HG03025 (cell line): ENCODE measurements at regions not wholly inside any gene's neighbourhood (a gene's known extent, or its start where the extent isn't known, plus 50 kb on each side); places are given as distances from the start of the nearest gene placed in this dataset.

Source experiments
- ATAC-seq: cut with Tn5 transposase; IDR thresholded peaks from one replicate; pipeline ENCODE4 v1.9.1; 2021; ENCODE audit warnings: mild to moderate bottlenecking, moderate library complexity; ENCODE audit not compliant: unreplicated experiment, low FRiP score

DNA sequence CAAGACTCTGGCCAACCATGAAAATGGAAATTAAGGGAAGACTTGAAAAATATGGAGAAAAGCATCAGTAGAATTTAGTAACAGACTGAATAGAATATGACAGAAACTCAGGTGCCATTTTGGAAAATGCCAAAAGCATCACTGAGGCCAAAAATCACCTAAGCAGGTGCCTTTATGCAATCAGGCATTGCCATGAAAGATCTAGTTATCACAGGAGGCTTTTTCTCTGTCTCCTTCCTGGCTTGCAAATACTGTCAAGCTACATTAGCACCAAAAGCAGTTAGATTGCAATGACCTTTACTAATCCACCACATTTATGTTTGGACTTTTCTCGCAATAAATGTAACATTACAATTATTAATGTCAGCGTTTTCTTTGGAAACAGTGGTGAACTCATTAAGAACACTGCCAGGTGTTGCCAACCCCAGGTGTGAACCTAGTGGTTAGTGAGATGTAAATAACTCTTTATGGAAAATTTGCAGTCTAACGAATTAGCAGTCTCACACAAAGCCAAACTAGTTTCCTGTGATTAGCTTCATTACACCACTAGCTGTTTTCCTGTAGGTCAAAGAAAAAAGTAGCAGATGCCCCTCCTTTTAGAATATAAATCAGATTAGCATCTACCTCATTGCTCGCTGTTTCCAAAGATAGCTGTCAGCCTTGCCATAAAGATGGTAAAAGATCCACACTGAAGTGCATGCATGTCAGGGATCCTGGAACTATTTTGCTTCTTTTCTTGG lies 1568.4 kb upstream of the TENM3 start:
- no peak for ATAC-seq

DNA sequence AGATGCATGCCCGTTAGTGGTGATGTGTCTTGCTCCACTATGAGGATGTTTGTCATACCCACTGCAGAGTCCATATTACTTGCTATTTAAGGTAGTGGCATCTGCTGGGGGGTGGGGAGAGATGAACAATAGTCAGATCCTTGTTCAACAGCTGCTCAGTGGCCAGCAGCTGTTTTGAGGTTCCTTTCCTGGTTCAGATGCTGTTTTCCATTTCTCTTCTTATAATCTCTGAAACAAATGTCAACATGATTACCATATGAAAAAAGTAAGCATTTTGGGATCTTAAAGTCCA lies 1567.9 kb upstream of the TENM3 start:
- no peak for ATAC-seq

DNA sequence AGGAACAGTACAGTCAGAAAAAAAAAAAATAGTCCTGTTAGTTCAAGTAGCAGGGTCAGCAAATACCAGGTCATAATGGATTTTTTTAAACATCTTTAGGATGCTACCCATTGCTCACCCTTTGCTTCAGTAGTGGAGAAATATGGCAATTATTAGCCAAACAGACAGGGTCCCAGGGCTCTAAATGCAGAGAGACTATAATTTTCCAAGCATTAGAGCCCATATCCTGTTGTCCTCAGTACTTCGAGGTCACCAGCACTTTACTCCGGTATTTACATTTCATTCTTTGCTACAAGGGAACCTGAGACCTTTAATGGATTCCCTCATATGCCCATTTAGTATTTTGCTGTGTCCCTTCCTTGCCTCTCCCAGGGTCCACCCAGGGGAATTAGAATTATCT lies 1562.9 kb upstream of the TENM3 start:
- no peak for ATAC-seq

DNA sequence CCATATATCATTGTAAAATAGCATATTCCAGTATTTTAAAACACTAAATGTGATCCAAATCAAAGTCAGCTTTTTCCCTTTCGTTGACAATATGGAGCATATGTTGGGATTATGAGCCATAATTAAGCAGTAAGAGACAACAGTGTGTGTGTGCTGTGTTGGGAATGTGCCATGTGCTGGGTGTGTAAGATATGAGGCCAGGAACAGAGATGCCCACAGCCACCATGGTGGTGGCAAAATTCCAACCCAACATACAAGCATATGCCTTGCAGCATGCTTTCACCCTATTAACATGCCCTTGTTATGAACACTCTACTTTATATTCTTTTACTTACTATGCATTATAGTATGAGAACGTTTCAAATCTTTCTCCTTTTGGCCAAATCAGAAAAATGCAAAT lies 1560.4 kb upstream of the TENM3 start:
- no peak for ATAC-seq

DNA sequence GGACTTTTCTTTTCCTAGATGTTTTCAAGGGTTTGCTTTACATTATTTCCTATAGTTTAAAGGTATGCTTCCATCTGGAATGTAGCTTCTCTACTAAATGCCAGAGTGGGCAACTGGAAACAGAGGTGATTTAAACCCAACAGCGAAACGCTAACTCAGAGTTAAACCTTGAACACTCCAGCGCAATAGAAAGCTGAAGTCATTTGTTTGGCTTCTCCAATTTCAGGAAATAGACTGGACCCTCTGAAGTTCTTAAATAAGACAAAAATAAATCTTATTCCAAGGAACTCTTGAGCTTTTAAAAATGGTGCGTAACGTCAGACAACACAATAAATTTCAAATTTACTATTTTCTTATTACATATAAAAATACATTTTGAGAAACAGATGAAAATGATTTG lies 1560.0 kb upstream of the TENM3 start:
- ATAC-seq = no peak

DNA sequence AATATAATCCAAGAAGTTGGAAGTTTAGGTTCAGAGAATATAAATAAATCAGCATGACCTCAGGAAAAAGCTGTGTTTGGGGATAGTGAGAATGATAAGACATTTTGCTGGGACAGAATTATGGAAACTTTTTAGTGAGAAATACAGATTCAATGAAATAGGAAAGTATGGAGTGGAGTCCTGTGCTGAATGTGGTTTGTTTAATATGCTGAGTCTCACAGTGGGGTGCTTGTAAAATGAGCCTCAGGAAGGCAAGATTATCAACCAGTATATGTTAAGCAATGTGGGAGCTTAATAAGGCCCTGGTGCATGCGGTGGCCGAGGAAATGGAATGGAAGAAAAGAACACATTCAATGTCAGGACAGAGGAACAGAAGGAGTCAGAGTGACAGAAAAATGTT lies 1554.7 kb upstream of the TENM3 start:
- no peak for ATAC-seq

DNA sequence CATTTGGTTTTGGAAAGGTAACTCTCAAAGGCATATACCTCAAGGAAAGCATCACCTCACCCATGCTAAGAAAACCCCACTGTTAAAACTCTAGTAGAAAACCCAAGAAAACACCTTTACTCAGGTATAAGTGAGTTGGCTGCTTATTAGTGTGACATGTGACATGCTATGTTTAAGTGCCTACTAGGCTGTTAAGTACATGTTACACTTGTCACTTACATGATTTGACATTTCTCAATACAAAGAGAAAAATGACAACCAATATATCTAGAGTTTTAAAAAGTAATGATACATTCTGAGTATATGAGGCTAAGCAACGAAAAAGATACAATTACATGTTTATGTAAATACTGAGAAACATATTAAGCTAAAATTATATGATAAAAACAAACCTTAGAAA lies 1548.3 kb upstream of the TENM3 start:
- ATAC-seq = no peak

DNA sequence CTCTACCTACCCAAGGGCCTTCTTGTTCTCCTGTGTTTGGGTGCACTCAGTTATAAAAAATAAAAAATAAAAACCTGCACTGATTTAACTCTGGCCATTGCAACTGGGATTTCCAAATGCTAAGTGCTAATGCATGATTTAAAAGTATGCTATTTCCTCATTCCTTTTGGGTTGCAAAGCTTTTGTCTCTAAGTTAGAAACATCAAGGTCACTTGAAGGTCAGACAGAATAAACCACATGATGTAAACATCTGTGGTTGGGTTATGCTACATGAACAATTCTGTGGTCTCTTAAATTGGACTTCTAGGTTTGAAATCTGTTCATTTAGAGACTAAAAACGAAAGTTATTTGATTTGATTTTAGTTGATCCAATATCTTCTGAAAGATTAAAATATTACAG lies 1547.4 kb upstream of the TENM3 start:
- ATAC-seq = no peak

DNA sequence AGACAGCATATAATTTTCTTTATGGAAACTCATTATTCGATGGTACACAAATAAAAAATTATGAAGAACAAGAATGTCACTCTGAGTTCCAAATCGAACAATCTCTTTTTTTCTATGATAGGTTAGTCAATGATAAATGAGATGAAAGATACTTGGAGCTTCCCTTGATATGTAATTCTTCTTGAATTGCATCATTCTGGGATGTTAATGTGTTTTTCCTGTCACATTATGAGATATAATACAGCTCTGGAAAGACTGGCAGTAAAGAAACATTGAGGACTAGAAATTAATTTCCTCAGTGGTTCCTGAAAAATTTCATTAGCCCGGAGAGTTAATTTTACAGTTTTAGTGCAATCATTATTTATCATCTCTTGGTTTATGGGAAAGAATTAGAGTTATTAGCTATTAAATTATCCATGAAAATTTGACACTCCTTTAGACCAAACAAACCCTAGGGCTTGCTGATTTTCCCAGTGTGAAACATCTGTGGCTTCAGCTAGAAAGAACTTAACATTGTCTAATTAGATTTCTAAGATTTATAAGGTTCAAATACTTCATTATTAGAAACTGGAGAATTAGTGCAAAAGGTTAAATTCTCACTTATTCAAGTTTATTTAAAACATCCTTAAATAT lies 1546.6 kb upstream of the TENM3 start:
- ATAC-seq = no peak

DNA sequence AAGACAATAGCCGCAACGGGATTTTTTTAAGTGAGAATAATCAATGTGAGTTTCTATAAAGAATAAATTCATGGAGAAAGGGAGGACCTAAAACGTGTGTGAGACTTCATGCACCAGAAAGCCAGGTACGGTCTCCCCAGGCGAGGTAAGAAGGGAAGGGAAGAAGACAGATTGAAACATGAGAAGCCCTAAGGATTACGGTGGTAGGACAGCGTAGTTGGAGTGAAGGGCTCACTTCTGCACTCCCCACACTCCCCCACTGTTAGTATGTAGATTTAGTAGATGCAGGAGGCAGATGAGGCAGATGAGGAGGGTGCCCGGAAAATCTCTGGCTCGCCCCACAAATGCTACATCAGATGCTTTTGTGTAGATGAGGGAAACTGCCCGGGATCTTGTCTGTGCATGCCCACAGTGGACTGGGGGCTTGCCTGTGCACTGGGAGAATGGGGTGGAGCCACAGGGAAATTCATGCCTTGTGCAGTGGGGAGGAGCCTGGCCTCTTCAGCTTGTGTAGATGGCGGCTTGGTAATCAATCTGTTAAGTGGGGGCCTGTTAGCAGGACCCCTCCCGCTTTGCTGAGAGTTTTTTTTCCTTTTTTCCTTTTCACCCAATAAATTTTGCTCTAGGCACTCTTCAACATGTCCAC lies 1544.5 kb upstream of the TENM3 start:
- no peak for ATAC-seq

DNA sequence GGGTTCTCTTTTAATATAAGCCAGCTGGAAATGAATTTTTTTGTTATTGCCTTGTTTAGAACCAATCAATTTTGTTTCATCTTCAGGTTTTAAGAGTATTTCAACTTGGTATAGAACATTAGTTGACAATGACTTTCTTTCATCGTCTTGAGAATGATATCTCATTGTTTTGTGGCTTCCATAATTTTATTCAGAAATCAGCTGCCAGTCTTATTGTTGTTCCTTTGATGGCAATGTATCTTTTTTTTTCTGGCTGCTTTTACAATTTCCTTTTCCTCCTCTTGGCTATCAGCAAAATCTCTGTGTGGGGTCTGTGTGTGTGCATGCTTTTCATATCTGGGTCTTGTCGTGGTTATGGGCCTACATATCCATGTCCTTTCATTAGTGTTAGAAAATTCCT lies 1536.4 kb upstream of the TENM3 start:
- no peak for ATAC-seq

DNA sequence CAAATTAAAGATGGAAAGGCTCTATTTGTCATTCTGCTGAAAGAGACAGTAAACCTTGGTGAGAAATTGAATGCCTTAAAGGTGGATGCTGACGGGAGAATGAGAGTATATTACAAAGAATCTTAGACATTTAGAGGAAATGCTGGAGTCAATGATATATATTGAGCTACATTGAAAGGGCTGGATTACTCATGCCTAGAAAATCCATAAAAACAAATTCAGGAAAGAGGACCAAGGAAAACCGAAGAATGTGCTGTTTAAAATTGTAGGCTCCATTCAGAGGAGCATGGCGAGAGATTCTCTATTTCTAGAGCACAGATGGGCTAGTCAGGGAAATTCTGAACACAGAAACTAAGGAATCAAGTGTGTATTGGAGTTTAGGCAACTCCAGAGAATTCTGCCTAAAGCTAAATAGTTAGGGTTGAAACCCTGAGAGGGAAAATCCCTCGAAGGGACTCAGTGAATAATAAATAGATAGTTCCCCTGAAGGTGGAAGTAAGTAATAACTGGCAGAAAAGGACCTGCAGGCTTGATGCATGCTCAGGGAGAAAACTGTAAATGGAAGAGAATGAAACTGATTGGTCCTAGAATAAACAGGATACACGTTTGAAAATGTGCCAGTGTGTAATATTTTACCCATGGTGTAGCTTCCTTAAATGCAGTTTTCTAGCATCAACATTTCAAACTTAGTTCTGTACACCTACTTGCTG lies 1532.4 kb upstream of the TENM3 start:
- no peak for ATAC-seq

DNA sequence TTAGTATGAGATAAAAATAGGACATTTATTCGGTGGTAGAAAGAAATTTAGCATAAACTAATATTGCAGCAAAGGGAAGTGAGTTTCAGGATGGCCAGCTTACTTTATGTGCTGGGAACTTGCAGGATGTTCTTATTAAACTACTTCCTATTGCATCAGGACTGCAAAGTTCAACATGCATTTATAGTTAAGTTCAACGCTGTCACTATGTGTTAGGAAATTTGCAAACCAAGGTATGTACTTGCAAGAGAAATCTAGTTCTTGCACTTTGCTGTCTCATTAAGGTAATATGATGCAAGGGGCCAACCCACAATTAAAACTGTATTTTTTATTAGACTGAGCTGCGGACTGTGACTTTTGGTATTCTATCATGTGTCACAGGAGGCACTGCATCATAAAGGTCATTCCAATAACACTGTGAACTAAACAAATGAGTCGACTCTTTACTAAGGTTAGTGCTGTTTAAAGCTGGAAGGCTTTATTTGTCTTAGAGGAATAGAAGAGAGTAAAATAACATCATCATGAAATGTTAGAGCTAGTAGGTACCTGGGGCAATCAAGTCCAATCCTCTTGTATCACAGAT lies 1525.7 kb upstream of the TENM3 start:
- no peak for ATAC-seq

DNA sequence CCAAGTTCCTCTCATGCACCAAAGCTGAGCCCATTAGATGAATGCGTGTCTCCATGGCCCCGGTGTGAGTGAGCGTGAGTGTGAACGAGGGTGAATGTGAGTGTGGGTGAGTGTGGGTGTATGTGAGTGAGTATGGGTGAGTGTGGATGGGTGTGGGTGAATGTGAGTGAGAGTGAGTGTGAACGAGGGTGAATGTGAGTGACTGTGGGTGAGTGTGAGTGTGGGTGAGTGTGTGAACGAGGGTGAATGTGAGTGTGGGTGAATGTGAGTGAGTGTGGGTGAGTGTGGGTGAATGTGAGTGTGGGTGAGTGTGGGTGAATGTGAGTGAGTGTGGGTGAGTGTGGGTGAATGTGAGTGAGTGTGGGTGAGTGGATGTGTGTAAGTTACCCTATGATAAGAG lies 1521.8 kb upstream of the TENM3 start:
- no peak for ATAC-seq

DNA sequence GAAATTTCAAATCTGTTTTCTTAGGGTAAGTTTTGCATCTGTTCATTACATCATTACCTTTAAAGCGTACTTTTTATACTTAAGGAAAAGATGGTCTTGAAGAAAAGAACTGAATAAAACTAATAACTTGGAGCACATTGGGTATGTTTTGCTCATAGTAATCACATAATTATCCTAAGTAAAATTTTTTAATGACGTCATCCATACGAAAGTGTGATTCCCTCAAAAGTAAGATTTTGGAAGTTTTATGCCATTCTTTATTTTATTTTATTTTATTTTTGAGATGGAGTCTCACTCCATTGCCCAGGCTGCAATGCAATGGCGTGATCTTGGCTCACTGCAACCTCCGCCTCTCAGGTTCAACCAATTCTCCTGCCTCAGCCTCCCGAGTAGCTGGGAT lies 1516.6 kb upstream of the TENM3 start:
- no peak for ATAC-seq

DNA sequence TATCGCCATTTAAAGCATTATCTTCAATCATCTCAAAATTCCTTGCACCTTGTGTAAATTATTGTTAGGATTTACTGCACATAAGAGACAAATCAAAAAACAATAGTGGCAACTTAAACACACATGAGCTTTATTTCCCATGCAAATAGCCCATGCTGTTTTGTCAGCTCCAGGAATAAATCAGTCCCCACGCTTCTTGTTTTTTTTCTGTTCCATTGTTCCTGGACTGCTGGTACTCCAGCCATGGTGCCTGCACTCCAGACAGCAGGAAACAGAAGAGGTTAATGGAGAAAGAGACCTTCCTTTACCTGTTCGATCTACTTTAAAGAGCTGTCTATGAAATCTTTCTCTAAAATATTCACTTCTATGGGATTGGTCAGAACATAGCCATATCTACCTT lies 1515.7 kb upstream of the TENM3 start:
- ATAC-seq = no peak

DNA sequence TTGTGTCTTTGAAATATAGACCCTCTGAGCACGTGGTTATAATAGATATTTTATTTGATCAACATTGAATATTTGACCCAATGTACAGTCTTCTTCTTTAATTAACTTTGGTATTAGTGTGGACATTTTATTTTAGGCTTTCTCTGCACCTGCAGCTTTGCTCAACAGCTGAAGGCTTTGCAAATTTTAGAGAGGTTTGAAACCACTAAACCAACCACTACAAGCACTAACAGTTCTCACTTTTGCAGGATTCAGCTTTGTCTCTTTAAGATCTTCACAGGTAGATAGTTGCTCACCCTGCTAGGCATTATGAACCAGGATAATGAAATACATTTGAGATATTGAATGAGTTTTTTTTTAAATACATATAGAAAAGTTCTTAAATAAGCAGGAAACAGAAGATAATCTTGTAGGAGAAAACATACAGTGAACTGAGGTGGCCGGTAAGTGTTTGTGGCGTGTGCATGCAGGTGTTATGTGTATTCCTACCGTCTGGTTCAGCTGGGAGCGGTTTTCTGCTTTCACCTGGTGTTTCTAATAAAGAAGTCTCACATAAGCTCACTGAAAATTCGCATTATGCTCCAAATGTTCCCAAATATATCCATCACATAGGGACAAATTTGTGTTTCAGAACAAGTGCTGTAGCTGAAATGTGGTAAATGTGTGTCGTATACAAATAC lies 1508.3 kb upstream of the TENM3 start:
- no peak for ATAC-seq

DNA sequence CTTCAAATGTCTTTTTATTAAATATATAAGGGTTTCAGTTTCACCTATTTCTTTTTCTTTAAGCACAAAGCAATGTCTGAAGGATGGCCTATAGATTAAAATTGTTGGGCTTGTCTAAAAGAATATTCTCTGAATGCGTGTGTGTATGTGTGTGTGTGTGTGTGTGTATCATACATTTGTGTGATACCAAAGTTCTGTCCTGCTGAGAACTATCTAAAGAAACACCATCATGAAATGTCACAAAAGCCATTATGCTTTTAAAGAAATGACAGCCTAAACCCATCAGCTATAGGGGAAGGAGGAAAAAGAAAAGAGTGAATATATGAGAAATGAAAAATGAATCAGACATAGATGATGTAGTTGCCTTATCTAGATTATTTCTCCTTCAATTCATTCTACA lies 1501.5 kb upstream of the TENM3 start:
- ATAC-seq = no peak

DNA sequence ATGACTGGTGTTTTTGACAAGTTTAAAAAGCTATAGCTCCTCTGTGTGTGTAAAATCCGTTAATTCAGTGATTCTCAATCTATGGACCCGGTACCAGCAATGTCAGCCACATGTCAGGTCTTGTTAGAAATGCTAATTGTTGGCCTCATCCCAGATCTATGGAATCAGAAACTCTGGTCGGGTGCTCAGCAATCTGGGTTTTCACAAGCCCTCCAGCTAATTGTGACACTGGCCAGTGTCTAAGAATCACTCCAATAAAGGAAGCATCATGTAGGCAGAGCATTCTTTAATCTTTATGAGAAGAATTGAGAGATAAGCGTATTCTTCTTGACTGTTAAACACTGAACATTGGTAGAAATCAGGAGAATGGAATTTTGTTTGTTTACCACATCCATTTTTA lies 1498.2 kb upstream of the TENM3 start:
- ATAC-seq = no peak

DNA sequence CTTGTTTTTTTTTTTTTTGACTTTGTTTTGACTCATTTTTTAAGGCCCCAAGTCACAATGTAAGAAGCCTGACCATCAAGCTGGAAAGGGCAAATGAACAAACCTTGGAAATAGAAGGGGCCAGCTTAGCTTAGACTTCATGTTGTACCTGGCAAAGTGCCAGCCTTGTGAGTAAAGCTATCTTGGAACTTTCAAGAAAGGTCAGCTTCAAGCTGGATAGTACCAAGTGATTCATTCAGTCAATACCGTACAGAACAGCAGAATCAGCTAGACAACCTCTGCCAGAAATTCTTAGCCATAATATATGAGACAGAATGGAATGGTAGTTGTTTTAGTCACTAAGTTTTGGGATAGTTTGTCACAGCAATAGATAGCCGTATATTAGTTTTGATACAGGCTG lies 1492.2 kb upstream of the TENM3 start:
- ATAC-seq = no peak

DNA sequence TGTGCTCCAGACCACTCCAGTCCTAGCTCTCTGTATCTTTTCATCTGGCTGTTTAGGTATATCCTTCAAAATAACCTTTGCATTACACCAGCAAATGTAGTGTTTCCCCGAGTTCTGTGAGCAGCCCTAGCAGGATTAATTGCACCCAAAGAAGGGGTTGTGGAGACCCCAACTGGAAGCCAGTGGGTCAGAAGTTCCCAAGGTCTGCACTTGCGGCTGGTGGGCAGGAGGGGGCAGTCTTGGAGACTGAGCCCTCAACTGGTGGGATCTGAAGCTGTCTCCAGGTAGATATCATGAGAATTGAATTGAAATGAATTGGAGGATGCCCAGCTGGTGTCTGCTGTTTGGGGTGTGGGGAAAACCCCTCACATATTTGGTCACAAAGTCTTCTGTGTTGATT lies 1485.3 kb upstream of the TENM3 start:
- ATAC-seq = no peak
